Stimulated activated naive CD8-positive, alpha-beta T cell treated with anti-CD3 and anti-CD28 coated beads, Interleukin-15, Interleukin-2, amounts not matched to agents 100 U/mL and 50 U/mL, for 24 hours (primary cell): ENCODE measurements at regions not wholly inside any gene's neighbourhood (a gene's known extent, or its start where the extent isn't known, plus 50 kb on each side); places are given as distances from the start of the nearest gene placed in this dataset.

Experiments
- ATAC-seq: fragments of 150-1000 bp; cut with Tn5 transposase; one replicate; pipeline ENCODE4 v1.10.0; 2021
- DNase-seq: peaks from one replicate; pipeline ENCODE4 v3.0.0; 2021

DNA sequence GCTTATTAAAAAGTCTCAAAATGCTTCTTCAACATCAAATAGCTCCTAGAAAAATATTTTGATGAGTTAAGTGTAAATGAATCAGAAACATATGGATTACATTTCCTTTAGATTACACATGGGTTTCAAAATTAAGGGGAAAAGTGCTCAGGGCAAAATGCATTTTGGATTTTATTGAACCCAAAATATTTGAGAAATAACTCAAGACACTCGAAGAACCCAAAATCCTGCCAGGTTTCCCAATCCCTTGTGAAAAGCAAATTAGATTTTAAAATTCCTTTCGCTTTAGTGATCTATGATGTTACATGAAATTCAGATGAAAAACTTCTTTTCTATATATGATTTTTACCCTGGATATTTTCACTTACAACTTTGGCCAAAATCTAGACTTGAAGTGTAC, 847.4 kb upstream of the SOX9 start:
- DNase-seq (no peak), ATAC-seq (no peak)

DNA sequence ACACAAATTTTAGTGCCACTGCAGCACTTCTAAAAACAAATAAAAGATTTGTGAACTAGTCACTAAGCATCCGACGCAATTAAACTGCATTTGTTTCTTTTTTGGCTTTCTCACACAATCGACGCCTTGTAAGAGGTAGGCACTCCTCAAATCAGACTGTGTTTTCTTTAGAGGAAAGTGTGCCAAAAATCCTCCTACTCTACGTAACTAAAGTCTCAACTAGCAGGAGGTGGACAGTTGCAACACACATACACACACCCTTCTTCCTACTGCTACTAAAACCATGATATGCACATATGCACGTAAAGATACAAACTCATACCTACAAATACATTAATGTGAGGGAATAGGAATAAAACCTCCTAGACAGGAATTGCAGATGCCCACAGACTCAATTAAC, 844.7 kb upstream of the SOX9 start:
- DNase-seq (no peak), ATAC-seq (no peak)

DNA sequence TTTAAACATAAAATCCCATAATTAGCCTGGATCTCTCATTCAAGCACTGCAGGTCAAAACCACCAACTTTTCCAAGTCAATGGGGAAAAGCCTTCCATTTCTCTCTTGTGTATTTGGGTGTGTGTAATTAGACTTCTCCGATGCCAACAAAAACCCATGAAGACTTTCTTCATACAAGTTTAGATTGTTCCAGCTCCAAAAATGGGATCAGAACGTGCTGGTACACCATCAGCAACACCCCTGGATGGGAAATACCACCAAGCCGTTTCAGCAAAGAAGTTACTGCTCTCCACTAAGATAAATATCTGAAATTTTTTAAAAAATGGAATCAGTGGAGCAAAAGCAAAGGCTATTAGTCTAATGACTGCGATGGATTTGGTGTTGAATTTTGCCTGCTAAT, 837.3 kb upstream of the SOX9 start:
- no peak for DNase-seq

GRCh38 chr17:71284032-71284755, 836.6 kb upstream of the SOX9 start:
- ATAC-seq (no peak), DNase-seq (no peak)

More for the DNA sequence above, 837.3 kb upstream of the SOX9 start:
- no peak for ATAC-seq

DNA sequence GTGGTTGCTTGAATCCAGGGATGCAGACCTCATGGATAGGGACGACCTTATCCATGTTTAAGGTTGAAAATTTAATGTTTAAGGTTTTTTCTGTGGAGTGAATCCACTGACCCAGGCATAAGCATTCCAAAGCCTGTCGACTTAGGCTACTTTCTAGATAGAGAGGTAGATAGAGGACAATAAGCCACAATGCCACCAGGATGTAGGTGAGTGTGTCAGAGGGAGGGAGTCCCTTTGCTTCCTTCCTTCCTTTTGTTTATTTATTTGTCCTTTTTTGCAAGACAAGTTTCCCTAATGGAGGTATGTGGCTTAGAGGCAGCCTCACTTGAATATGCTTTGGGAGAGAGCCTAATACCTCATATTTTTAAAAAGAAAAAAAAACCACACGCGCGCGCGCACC, 834.2 kb upstream of the SOX9 start:
- ATAC-seq (no peak), DNase-seq (no peak)

DNA sequence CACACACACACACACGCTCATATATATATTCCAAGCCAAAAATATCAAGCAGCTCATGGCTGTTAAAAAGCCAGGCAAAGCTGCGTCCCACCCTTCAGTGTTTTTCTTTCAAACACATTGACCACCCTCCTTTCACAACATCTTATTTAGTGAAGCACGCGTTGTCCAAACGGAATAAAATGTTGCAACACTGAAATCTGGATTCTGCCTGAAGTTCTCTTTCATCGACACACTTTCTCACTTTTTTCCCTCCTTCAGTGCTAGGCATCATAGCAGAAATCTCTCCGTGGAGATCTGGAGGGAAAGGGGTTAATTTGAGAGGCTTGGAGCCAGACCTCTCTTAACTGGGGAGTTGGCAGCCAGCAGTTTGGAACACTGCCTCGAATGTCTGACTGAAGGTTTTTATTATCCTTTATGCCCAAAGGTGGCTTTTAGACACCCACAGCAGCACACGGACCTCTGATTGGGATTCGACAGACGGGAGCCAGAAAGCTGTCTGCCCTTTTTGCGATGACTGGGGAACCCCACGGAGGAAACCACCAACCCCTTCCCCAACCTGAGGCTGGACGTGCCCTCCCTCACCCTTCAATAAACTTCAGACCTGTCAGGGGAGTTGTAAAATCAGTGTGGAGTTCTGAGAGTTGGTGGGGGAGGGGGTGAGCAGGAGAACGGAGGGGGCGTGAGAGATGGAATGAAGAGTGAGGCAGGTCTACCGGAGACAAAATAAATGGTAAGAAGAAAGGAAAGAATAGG, 833.6 kb upstream of the SOX9 start:
- no peak for DNase-seq
- no peak for ATAC-seq

- DNase-seq (no peak), ATAC-seq (no peak)
Observed at GRCh38 chr17:71292006-71292405, 828.8 kb upstream of the SOX9 start.

DNA sequence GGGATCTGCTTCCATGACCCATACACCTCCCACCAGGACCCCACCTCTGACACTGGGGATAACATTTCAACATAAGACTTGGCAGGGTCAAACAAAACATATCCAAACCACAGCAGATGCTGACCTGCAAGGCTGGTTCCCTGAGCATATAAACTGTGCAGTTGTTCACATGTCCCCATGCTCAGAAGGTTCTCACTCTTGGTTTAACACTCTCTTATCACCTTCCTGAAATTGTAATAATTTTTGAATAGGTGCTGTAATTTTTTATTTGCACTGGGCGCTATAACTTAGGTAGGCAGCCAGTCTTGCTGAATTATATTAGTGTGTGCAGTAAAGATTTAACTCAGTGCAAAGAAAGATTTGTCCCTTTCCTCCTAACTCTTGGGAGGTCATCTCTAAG, 824.8 kb upstream of the SOX9 start:
- DNase-seq (no peak), ATAC-seq (no peak)

GRCh38 chr17:71301063-71301462, 819.8 kb upstream of the SOX9 start:
- DNase-seq: no peak
- no peak for ATAC-seq

DNA sequence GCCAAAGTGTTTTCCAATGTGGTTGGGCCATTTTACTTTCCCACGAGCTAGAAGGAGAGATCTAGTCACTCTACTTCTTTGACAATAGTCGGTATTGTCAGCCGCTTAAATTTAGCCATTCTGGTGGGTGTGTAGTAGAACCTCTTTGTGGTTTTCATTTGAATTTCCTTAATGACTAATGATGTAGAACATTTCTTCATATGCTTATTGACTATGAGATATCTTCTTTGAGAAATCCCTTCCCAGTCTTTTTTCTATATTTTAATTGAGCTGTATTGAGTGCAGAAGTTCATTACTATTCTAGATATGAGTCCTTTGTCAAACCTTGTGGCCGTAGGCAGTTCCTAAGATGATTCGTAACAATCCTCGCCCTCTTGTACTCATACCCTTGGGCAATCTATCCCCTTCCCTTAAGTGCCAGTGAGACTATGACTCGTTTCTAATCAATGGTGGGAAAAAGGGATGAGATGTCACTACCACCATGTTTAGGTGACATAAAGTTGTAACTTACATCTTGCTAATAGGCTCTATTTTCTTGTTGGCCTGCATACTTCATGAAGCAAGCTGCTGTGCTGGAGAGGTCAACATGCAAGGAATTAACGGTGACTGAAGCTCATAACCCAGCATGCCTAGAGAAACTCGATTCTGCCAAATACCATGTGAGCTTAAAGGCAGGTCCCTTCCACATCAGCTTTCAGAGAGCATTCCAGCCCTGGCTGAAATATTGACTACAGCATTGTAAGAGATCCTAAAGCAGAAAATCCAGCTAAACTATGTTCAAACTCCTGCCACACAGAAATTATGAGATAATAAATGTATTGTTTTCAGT, 817.9 kb upstream of the SOX9 start:
- ATAC-seq: no peak
- DNase-seq: no peak

- no peak for ATAC-seq
- DNase-seq: no peak
Observed at GRCh38 chr17:71304498-71305158, 816.2 kb upstream of the SOX9 start.

DNA sequence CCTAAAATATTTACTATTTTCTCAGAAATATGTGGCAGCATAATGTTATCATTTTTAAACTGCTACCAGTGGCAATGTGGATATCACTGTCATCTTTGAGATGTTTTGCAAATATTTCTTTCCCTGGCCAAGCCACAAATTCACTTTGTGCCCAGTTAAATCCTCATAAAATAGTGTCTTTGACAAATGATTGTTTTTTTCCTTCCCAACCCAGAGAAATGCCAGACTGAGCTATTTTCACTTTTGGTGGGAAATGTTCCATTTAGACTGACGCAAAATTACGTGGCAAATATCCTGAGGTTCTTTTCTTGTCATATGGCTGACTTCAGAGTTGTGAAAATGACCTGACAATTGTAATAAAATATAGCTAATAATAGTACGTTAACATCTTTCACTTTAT, 807.0 kb upstream of the SOX9 start:
- DNase-seq (no peak), ATAC-seq (no peak)

- ATAC-seq: no peak
Observed at GRCh38 chr17:71315568-71315967, 805.3 kb upstream of the SOX9 start.

GRCh38 chr17:71316176-71316897, 804.5 kb upstream of the SOX9 start:
- ATAC-seq (no peak), DNase-seq (no peak)

More at GRCh38 chr17:71315568-71315967, 805.3 kb upstream of the SOX9 start:
- DNase-seq: no peak

DNA sequence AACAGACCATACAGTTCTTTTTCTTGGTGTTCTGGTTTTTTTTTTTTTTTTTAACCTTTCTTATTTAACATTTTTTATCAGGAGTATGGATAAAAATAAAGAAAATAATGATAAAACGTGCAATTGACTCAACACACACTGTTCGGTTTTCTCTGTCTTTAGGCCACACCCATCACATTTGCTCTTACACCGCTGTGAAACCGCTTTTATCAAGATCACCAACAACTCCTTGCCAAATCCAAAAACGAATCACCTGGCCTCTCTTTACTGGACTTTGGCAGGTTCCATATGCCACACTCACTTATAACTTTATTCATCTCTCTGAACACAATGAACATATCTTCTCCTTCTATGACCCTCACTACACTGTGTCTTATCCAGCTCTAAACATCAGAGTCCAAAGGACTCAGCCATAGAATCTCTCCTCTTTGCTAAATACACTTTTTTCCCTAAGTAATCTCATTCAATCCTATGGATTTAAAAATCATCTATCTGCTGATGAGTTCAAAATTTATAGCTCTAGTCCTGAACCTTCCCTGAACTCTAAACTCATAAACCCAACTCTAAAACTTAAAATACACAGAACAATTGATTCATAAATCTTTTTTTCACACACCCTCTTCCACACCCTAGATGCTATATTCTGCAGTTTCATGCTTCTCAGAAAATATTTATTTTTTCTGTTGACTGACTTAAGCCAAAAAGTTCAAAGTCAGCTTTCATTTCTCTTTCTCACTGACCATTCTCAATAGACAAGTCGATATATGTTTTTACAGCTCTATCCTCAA, 800.6 kb upstream of the SOX9 start:
- no peak for DNase-seq
- ATAC-seq: no peak

GRCh38 chr17:71325117-71325516, 795.7 kb upstream of the SOX9 start:
- ATAC-seq (no peak), DNase-seq (no peak)

DNA sequence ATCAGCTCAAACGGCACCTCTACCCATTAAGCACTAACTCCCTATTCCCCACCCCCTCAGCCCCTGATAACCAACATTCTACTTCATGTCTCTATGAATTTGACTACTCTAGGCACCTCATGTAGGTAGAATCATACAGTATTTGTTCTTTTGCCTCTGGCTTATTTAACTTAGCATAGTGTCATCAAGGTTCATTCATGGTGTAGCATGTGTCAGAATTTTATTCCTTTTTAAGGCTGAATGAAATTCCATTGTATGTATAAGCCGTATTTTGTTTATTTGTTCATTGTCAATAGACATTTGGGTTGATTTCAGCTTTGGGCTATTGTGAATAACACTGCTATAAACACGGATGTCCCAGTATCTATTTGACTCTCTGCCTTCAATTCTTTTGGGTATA, 794.9 kb upstream of the SOX9 start:
- no peak for ATAC-seq
- DNase-seq: no peak

DNA sequence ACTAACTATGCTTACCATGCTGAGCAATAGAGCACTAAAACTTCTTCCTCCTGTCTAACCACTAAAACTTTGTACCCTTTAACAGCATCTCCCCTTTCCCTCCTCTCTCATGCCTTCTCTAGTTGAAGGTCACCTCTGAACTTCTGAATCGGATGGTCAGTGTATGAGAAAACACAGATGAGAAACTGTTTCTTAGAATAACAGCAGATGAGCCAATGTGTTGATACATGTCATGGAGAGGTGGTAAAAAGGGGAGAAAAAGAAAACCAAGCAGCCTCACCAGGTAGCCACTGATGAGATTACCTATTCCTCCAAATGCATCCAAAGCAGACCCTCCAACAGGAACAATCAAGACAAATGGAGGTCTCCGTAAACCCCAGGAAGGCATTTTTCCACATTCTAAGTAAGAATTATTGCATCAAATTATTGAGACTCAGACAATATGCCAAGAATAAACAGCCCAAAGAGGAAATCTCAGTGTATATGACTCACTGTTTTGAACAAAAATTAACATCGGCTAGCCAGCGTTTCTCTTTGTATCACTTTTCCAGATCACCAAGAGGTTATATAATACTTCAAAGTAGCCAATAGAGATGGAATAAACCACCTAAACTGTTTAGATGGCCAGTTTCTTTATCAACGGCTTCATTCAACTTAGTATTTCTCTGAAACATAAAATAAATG, 793.3 kb upstream of the SOX9 start:
- no peak for ATAC-seq
- DNase-seq: no peak

GRCh38 chr17:71329310-71330098, 791.3 kb upstream of the SOX9 start:
- ATAC-seq (no peak), DNase-seq (no peak)

- no peak for ATAC-seq
- no peak for DNase-seq
Observed at GRCh38 chr17:71330099-71330375, 790.8 kb upstream of the SOX9 start.
